ENCODE measurements at regions not wholly inside any gene's neighbourhood (a gene's known extent, or its start where the extent isn't known, plus 50 kb on each side); places are given as distances from the start of the nearest gene placed in this dataset.
A peak's percentile ranks its signal among the peaks of the same experiment; 100 is the strongest.

DNA sequence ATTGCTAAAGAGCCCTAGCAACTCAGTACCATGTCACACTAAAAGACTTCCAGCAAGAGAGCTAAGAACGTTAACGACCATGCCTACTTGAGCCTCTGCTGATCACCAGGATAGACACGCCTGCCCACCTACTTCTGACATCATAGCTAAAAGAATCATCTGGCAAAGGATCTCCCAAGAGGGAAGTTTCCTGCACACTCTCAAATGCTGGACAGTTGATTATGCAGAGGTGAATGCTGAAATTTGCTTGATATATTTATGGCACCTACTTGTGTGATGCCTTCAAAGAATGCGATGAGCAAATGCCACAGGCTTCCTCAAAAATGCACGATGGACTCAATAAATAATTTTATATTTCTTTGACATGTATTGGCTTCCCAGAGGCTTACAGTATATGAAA lies 113.6 kb downstream of the GALC start:
- H3K4me3 ChIP-seq, result no peak overlapping the region
- H3K4me1 ChIP-seq, result peaks cover 3% of the 10 kb centered on the region
- no peaks in the 10 kb centered on the region for H3K27me3 ChIP-seq
- TF ChIP-seq Cebpa-rat (IDR thresholded peaks at IDR 0.05), result no peak
- H3K4me2 ChIP-seq, result no peak overlapping the region
- no peaks in the 10 kb centered on the region for H4K20me1 ChIP-seq
- no peak overlapping the region for H3K9ac ChIP-seq
- no peaks in the 10 kb centered on the region for H3K9me3 ChIP-seq
- no peaks in the 10 kb centered on the region for H3K36me3 ChIP-seq
- H3K27ac ChIP-seq, result no peak overlapping the region

DNA sequence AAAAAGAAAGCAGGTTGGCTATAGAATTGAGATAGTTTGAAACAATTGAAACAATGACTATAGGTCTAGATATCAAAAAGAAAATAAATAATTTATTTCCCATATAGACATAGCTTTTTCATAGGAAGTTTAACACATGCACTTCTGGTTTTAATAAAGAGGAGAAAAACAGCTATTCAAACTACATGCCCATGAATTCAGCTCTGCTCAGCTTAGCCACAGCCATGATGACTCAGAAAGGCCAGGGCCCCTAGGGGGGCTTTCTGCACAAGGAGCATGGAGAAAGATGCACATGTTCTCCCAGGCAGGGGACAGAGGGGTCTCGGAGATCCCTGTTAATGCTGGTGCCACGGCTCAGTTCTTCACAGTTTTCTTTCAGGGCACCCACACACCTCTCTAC lies 114.0 kb downstream of the GALC start:
- Histone ChIP-seq H3K4me3 (no peak overlapping the region), H3K9ac (no peak overlapping the region), H3K27ac (no peak overlapping the region), H3K27me3 (no peaks in the 10 kb centered on the region), H3K4me1 (peaks cover 7% of the 10 kb centered on the region), H4K20me1 (no peaks in the 10 kb centered on the region), H3K9me3 (no peaks in the 10 kb centered on the region), H3K36me3 (no peaks in the 10 kb centered on the region), H3K4me2 (no peak overlapping the region)
- TF ChIP-seq Cebpa-rat (IDR thresholded peaks at IDR 0.05), result no peak

- Histone ChIP-seq H3K27me3 (no peaks in the 10 kb centered on the region), H3K9ac (no peak overlapping the region), H3K9me3 (no peaks in the 10 kb centered on the region), H3K36me3 (no peaks in the 10 kb centered on the region), H3K27ac (no peak overlapping the region), H3K4me2 (no peak overlapping the region), H4K20me1 (no peaks in the 10 kb centered on the region), H3K4me3 (no peak overlapping the region), H3K4me1 (peaks cover 18% of the 10 kb centered on the region)
- TF ChIP-seq Cebpa-rat (IDR thresholded peaks at IDR 0.05), result no peak
Measured at GRCh38 chr14:87877877-87878276, 115.1 kb downstream of the GALC start.

GRCh38 chr14:87874676-87875075 lies 118.3 kb downstream of the GALC start:
- Histone ChIP-seq H4K20me1 (no peaks in the 10 kb centered on the region), H3K36me3 (no peaks in the 10 kb centered on the region), H3K9me3 (peaks cover 8% of the 10 kb centered on the region; the same call in 1 of the 2 replicates), H3K27ac (no peak overlapping the region), H3K4me3 (no peak overlapping the region), H3K9ac (no peak overlapping the region), H3K4me2 (no peak overlapping the region; the same call in 1 of the 2 replicates), H3K27me3 (no peaks in the 10 kb centered on the region), H3K4me1 (peaks cover 23% of the 10 kb centered on the region)
- no peak for TF ChIP-seq Cebpa-rat (IDR thresholded peaks at IDR 0.05)

DNA sequence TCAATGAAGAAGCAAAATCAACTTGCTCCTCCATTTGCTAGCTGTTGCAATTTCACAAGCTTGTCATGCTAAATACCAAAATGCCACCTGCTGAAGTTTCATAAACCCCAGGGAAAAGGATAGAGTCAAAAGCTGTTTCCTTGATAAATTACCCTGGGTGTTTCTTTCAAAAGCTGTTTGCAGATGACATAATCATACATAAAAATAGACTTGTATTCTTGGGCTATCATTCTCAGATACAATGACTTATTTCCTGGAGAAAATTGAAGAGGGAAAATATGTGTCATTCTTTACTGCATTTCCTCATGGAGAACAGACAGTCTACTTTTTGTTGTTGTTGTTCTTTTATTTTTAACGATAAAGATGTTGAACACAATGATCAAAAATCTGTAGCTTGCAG lies 119.2 kb downstream of the GALC start:
- Histone ChIP-seq H3K4me1 (peaks cover 23% of the 10 kb centered on the region), H3K4me3 (no peak overlapping the region), H3K9ac (no peak overlapping the region), H4K20me1 (no peaks in the 10 kb centered on the region), H3K27me3 (no peaks in the 10 kb centered on the region), H3K36me3 (no peaks in the 10 kb centered on the region), H3K4me2 (peak overlapping the region; percentile 53), H3K27ac (0 out of 2 replicates have a peak overlapping the region, but pooled peaks have one; percentile 22), H3K9me3 (peaks cover 8% of the 10 kb centered on the region; the same call in 1 of the 2 replicates)
- no peak for TF ChIP-seq Cebpa-rat (IDR thresholded peaks at IDR 0.05)

GRCh38 chr14:87869619-87870583 lies 123.1 kb downstream of the GALC start:
- peaks cover 8% of the 10 kb centered on the region; the same call in 1 of the 2 replicates for H3K9me3 ChIP-seq
- no peaks in the 10 kb centered on the region for H3K36me3 ChIP-seq
- no peaks in the 10 kb centered on the region for H3K27me3 ChIP-seq
- H3K9ac ChIP-seq, result no peak overlapping the region
- peaks cover 23% of the 10 kb centered on the region for H3K4me1 ChIP-seq
- no peaks in the 10 kb centered on the region for H4K20me1 ChIP-seq
- H3K4me2 ChIP-seq, result no peak overlapping the region
- no peak overlapping the region for H3K27ac ChIP-seq
- no peak overlapping the region for H3K4me3 ChIP-seq
- no peak for TF ChIP-seq Cebpa-rat (IDR thresholded peaks at IDR 0.05)

- H3K9ac ChIP-seq, result no peak overlapping the region
- peaks cover 8% of the 10 kb centered on the region; the same call in 1 of the 2 replicates for H3K9me3 ChIP-seq
- H3K36me3 ChIP-seq, result no peaks in the 10 kb centered on the region
- H3K4me1 ChIP-seq, result peaks cover 15% of the 10 kb centered on the region
- H3K4me2 ChIP-seq, result no peak overlapping the region
- H3K4me3 ChIP-seq, result no peak overlapping the region
- no peak overlapping the region for H3K27ac ChIP-seq
- no peaks in the 10 kb centered on the region for H3K27me3 ChIP-seq
- no peak for TF ChIP-seq Cebpa-rat (IDR thresholded peaks at IDR 0.05)
- H4K20me1 ChIP-seq, result no peaks in the 10 kb centered on the region
Measured at GRCh38 chr14:87868920-87869319, 124.1 kb downstream of the GALC start.

- no peaks in the 10 kb centered on the region for H3K36me3 ChIP-seq
- H3K27ac ChIP-seq, result no peak overlapping the region
- no peaks in the 10 kb centered on the region for H3K4me1 ChIP-seq
- TF ChIP-seq Cebpa-rat (IDR thresholded peaks at IDR 0.05), result no peak
- no peaks in the 10 kb centered on the region for H4K20me1 ChIP-seq
- H3K27me3 ChIP-seq, result no peaks in the 10 kb centered on the region
- no peak overlapping the region for H3K9ac ChIP-seq
- no peak overlapping the region for H3K4me2 ChIP-seq
- no peaks in the 10 kb centered on the region for H3K9me3 ChIP-seq
- no peak overlapping the region for H3K4me3 ChIP-seq
Measured at GRCh38 chr14:87866116-87866515, 126.9 kb downstream of the GALC start.

- H3K4me1 ChIP-seq, result no peaks in the 10 kb centered on the region
- no peak overlapping the region for H3K4me3 ChIP-seq
- no peak overlapping the region for H3K4me2 ChIP-seq
- no peak overlapping the region for H3K27ac ChIP-seq
- no peak for TF ChIP-seq Cebpa-rat (IDR thresholded peaks at IDR 0.05)
- no peaks in the 10 kb centered on the region for H3K36me3 ChIP-seq
- no peaks in the 10 kb centered on the region for H4K20me1 ChIP-seq
- H3K9ac ChIP-seq, result no peak overlapping the region
- no peaks in the 10 kb centered on the region for H3K27me3 ChIP-seq
- H3K9me3 ChIP-seq, result no peaks in the 10 kb centered on the region
Measured at GRCh38 chr14:87864356-87865270, 128.4 kb downstream of the GALC start.

All from BLaER1 (cell line).